ENCODE measurements at regions not wholly inside any gene's neighbourhood (a gene's known extent, or its start where the extent isn't known, plus 50 kb on each side); places are given as distances from the start of the nearest gene placed in this dataset.

DNA sequence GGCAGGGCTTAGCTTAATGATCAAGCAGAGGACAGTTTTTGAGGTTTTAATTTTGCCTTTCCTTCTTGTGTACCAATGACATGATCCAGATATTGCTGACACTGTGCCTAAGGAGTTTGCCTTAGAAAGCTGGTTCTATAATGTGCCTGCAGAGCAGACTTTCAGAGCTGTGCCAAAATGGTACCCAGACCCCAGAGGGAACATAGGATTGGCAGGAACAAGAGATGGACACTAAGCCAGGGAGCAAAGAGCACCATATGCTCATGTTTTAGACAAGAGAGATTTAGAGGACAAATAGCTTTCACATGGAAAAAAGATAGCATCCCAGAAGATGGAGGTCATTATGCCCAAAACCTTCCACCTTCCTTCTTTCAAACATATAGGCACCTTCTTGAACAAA lies 1241.5 kb upstream of the SPRY2 start:
- Histone ChIP-seq H3K27ac (replicated peaks; ENCODE audit: low read length) (no peak overlapping the region), H3K9me3 (replicated peaks in 1 of 2; ENCODE audit: control insufficient read depth in 2 of 2, insufficient read depth in 1 of 2, low read depth in 1 of 2, low read length in 2 of 2) (no peaks in the 10 kb centered on the region), H3K4me3 (ENCODE audit: low read length in 2 of 2) (no peak overlapping the region), H3K27me3 (ENCODE audit: control insufficient read depth in 3 of 3, insufficient read depth in 3 of 3, low read depth in 1 of 3, low read length in 3 of 3) (no peaks in the 10 kb centered on the region), H3K14ac (ENCODE audit: low read length) (no peak overlapping the region), H3K36me3 (replicated peaks in 1 of 2; ENCODE audit: control insufficient read depth in 2 of 2, insufficient read depth in 2 of 2, low read length in 2 of 2) (no peaks in the 10 kb centered on the region), H4K8ac (ENCODE audit: low read depth, low read length) (no peak overlapping the region), H2BK15ac (ENCODE audit: low read length) (no peak overlapping the region), H3K9ac (ENCODE audit: low read depth, low read length, poor library complexity) (no peak overlapping the region), H3K4ac (ENCODE audit: low read length) (no peak overlapping the region), H2AFZ (ENCODE audit: low read length) (no peak overlapping the region), H3K18ac (ENCODE audit: low read length) (no peak overlapping the region), H3K4me2 (ENCODE audit: insufficient read depth, low read length, poor library complexity, severe bottlenecking) (no peak overlapping the region), H3K79me1 (ENCODE audit: low read depth, low read length) (no peaks in the 10 kb centered on the region), H2BK12ac (ENCODE audit: low read length) (no peak overlapping the region), H2BK120ac (ENCODE audit: low read depth, low read length) (no peak overlapping the region), H3K4me1 (ENCODE audit: control insufficient read depth in 2 of 2, insufficient read depth in 1 of 2, low read depth in 1 of 2, low read length in 2 of 2) (no peaks in the 10 kb centered on the region), H2AK5ac (ENCODE audit: low read depth, low read length) (no peak overlapping the region), H2BK5ac (ENCODE audit: low read length) (no peak overlapping the region), H3K23ac (ENCODE audit: low read depth, low read length, poor library complexity) (no peak overlapping the region), H4K91ac (ENCODE audit: low read depth, low read length, poor library complexity) (no peak overlapping the region)
- DNase-seq (ENCODE audit: low spot score): no peak

DNA sequence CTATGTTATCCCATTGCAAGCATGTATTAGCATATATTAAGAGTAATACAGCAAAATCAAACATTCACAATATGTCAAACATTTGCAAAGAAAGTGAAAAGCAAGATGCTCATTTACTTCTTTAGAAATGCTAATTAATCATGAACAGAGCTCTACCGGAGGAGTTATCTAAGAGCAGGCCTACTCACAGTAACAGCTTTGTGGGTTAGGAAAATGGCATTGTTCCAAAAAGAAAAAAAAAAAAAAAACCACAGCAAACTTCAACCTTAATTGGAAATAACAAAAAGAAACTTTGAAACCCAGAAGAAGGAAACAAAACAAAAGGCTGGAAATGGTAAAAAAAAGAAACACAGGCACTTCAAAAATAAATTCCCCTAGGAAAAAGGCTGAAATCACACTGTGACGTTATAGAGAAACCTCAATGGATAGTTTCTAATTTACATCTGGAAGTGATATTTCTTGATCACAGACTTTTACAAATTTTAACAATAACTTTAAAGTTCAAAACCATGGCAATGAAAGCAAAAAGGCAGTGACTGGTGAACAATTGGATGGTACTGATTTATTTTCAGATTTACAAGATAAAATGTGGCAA lies 1236.8 kb upstream of the SPRY2 start:
- Histone ChIP-seq H2AK5ac (ENCODE audit: low read depth, low read length) (no peak overlapping the region), H3K36me3 (replicated peaks in 1 of 2; ENCODE audit: control insufficient read depth in 2 of 2, insufficient read depth in 2 of 2, low read length in 2 of 2) (no peaks in the 10 kb centered on the region), H3K9ac (ENCODE audit: low read depth, low read length, poor library complexity) (no peak overlapping the region), H3K18ac (ENCODE audit: low read length) (no peak overlapping the region), H2BK5ac (ENCODE audit: low read length) (no peak overlapping the region), H2AFZ (ENCODE audit: low read length) (peak overlapping the region; percentile 41), H3K4ac (ENCODE audit: low read length) (no peak overlapping the region), H3K23ac (ENCODE audit: low read depth, low read length, poor library complexity) (no peak overlapping the region), H2BK12ac (ENCODE audit: low read length) (no peak overlapping the region), H2BK120ac (ENCODE audit: low read depth, low read length) (no peak overlapping the region), H3K79me1 (ENCODE audit: low read depth, low read length) (no peaks in the 10 kb centered on the region), H3K14ac (ENCODE audit: low read length) (no peak overlapping the region), H3K9me3 (replicated peaks in 1 of 2; ENCODE audit: control insufficient read depth in 2 of 2, insufficient read depth in 1 of 2, low read depth in 1 of 2, low read length in 2 of 2) (no peaks in the 10 kb centered on the region), H4K91ac (ENCODE audit: low read depth, low read length, poor library complexity) (no peak overlapping the region), H3K4me2 (ENCODE audit: insufficient read depth, low read length, poor library complexity, severe bottlenecking) (no peak overlapping the region), H4K8ac (ENCODE audit: low read depth, low read length) (no peak overlapping the region), H3K27ac (replicated peaks; ENCODE audit: low read length) (no peak overlapping the region), H2BK15ac (ENCODE audit: low read length) (no peak overlapping the region), H3K27me3 (ENCODE audit: control insufficient read depth in 3 of 3, insufficient read depth in 3 of 3, low read depth in 1 of 3, low read length in 3 of 3) (no peaks in the 10 kb centered on the region), H3K4me3 (ENCODE audit: low read length in 2 of 2) (no peak overlapping the region), H3K4me1 (ENCODE audit: control insufficient read depth in 2 of 2, insufficient read depth in 1 of 2, low read depth in 1 of 2, low read length in 2 of 2) (no peaks in the 10 kb centered on the region)
- no peak for DNase-seq (ENCODE audit: low spot score)
- WGBS, 2 donors (ENCODE audit: extremely low coverage in 2 of 2, insufficient read length in 2 of 2, insufficient replicate concordance in 1 of 2): no CpG with 5 or more reads among the region's 2 CpGs

DNA sequence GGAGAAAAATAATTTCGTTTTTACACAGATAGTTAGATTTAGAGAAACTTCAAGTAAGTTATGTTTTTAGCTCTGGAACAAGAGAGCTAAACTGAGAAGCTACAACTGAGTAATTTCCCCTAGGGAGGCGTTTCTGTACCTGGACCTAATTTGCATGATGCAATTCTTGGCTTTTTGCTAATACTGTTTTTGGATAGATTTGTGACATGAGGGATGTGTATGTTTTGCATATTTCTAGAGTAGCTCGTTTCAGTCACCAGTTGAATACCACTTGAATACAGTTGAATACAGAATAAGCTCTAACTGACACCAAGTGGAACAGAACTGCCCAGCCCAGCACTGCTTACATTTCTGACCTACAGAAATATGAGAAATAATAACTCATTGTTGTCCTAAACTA lies 1227.9 kb upstream of the SPRY2 start:
- H4K91ac ChIP-seq (ENCODE audit: low read depth, low read length, poor library complexity): no peak overlapping the region
- no peak overlapping the region for H3K4ac ChIP-seq (ENCODE audit: low read length)
- H4K8ac ChIP-seq (ENCODE audit: low read depth, low read length): no peak overlapping the region
- H3K9me3 ChIP-seq (replicated peaks in 1 of 2; ENCODE audit: control insufficient read depth in 2 of 2, insufficient read depth in 1 of 2, low read depth in 1 of 2, low read length in 2 of 2): no peaks in the 10 kb centered on the region
- no peak overlapping the region for H3K14ac ChIP-seq (ENCODE audit: low read length)
- H3K4me2 ChIP-seq (ENCODE audit: insufficient read depth, low read length, poor library complexity, severe bottlenecking): no peak overlapping the region
- no peak overlapping the region for H3K4me3 ChIP-seq (ENCODE audit: low read length in 2 of 2)
- DNase-seq (ENCODE audit: low spot score): no peak
- no CpG with 5 or more reads among the region's 3 CpGs for WGBS, 2 donors (ENCODE audit: extremely low coverage in 2 of 2, insufficient read length in 2 of 2, insufficient replicate concordance in 1 of 2)
- H3K4me1 ChIP-seq (ENCODE audit: control insufficient read depth in 2 of 2, insufficient read depth in 1 of 2, low read depth in 1 of 2, low read length in 2 of 2): no peaks in the 10 kb centered on the region
- no peaks in the 10 kb centered on the region for H3K27me3 ChIP-seq (ENCODE audit: control insufficient read depth in 3 of 3, insufficient read depth in 3 of 3, low read depth in 1 of 3, low read length in 3 of 3)
- no peaks in the 10 kb centered on the region for H3K79me1 ChIP-seq (ENCODE audit: low read depth, low read length)
- no peak overlapping the region for H3K27ac ChIP-seq (replicated peaks; ENCODE audit: low read length)
- no peak overlapping the region for H2BK120ac ChIP-seq (ENCODE audit: low read depth, low read length)
- H2BK5ac ChIP-seq (ENCODE audit: low read length): no peak overlapping the region
- no peak overlapping the region for H2BK15ac ChIP-seq (ENCODE audit: low read length)
- no peak overlapping the region for H2AK5ac ChIP-seq (ENCODE audit: low read depth, low read length)
- no peak overlapping the region for H3K18ac ChIP-seq (ENCODE audit: low read length)
- no peak overlapping the region for H2AFZ ChIP-seq (ENCODE audit: low read length)
- H2BK12ac ChIP-seq (ENCODE audit: low read length): no peak overlapping the region
- no peak overlapping the region for H3K9ac ChIP-seq (ENCODE audit: low read depth, low read length, poor library complexity)
- H3K36me3 ChIP-seq (replicated peaks in 1 of 2; ENCODE audit: control insufficient read depth in 2 of 2, insufficient read depth in 2 of 2, low read length in 2 of 2): no peaks in the 10 kb centered on the region
- no peak overlapping the region for H3K23ac ChIP-seq (ENCODE audit: low read depth, low read length, poor library complexity)

DNA sequence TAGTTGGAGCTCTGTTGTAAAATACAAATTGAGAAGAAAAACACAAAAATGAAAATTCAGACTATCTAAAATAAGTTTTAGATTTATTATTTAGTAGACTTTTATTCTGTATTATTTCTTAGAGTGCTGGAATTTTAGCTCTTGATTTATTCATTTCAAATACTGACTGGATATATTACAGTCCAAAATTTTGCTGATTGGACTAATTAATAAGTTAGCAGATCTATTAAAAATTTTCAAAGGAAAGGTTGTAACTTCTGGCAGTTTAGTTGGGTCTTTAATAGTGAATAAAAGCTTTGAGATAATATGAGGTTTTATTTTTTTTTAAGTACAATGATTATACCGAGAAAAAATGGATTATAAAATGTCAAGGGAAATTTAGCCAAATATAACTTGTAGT lies 1224.9 kb upstream of the SPRY2 start:
- Histone ChIP-seq H3K18ac (ENCODE audit: low read length) (no peak overlapping the region), H3K23ac (ENCODE audit: low read depth, low read length, poor library complexity) (no peak overlapping the region), H4K91ac (ENCODE audit: low read depth, low read length, poor library complexity) (no peak overlapping the region), H3K14ac (ENCODE audit: low read length) (no peak overlapping the region), H3K9me3 (replicated peaks in 1 of 2; ENCODE audit: control insufficient read depth in 2 of 2, insufficient read depth in 1 of 2, low read depth in 1 of 2, low read length in 2 of 2) (no peaks in the 10 kb centered on the region), H2AK5ac (ENCODE audit: low read depth, low read length) (no peak overlapping the region), H3K79me1 (ENCODE audit: low read depth, low read length) (no peaks in the 10 kb centered on the region), H3K36me3 (replicated peaks in 1 of 2; ENCODE audit: control insufficient read depth in 2 of 2, insufficient read depth in 2 of 2, low read length in 2 of 2) (no peaks in the 10 kb centered on the region), H2BK5ac (ENCODE audit: low read length) (no peak overlapping the region), H3K4me2 (ENCODE audit: insufficient read depth, low read length, poor library complexity, severe bottlenecking) (no peak overlapping the region), H2AFZ (ENCODE audit: low read length) (no peak overlapping the region), H3K4me3 (ENCODE audit: low read length in 2 of 2) (no peak overlapping the region), H3K27ac (replicated peaks; ENCODE audit: low read length) (no peak overlapping the region), H3K4ac (ENCODE audit: low read length) (no peak overlapping the region), H2BK120ac (ENCODE audit: low read depth, low read length) (no peak overlapping the region), H3K9ac (ENCODE audit: low read depth, low read length, poor library complexity) (no peak overlapping the region), H3K4me1 (ENCODE audit: control insufficient read depth in 2 of 2, insufficient read depth in 1 of 2, low read depth in 1 of 2, low read length in 2 of 2) (no peaks in the 10 kb centered on the region), H2BK15ac (ENCODE audit: low read length) (no peak overlapping the region), H4K8ac (ENCODE audit: low read depth, low read length) (no peak overlapping the region), H2BK12ac (ENCODE audit: low read length) (no peak overlapping the region), H3K27me3 (ENCODE audit: control insufficient read depth in 3 of 3, insufficient read depth in 3 of 3, low read depth in 1 of 3, low read length in 3 of 3) (no peaks in the 10 kb centered on the region)
- DNase-seq (ENCODE audit: low spot score): no peak
- 100% methylated on average over 1 of the region's 1 CpG; no CpG with 5 or more reads in 1 of the 2 donors for WGBS, 2 donors (ENCODE audit: extremely low coverage in 2 of 2, insufficient read length in 2 of 2, insufficient replicate concordance in 1 of 2)

Data from neuronal stem cell (in vitro differentiated cells).